Kasumi-1 (cell line): ENCODE measurements at regions not wholly inside any gene's neighbourhood (a gene's known extent, or its start where the extent isn't known, plus 50 kb on each side); places are given as distances from the start of the nearest gene placed in this dataset.

Source experiments
- DNase-seq, 2 experiments: peaks; one replicate each; lab custom pipeline; 2025; lab: John Stamatoyannopoulos, UW

DNA sequence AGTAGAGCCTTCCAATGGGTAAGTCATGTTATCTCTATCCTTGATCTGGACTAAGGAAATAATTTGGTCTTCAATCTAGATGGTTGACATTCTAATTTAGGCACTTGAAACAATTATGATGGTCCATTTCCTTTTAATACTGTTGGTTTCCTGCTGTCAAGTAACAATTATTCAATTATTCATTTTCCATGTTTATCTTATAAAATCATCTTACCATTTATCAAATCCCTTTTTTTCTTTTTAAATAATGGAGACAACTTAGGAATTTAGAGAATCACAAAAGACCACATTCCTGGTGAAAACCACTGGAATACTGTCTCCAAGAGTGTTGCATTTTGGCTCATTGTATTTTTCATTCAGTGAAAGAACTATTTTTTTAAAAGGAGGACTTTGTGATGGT, 148.7 kb upstream of the CTSO start:
- no peak for DNase-seq

DNA sequence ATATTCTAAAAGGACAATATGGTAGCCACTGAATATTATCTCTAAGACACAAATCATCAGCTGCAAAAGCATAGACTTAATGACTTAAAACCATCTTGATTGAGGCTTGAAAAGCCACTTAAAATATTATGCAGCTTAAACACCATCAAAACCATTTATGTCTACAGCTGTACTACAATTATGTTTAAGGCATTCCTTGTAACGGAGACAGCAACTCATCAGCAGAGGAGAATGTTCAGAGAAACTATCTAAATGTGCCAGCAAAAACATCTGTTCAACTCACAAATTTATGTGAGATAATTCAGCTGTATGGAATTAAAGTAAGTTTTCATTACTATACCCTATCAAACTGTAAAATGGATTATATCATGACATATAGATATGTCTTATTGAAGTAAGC, 147.9 kb upstream of the CTSO start:
- no peak for DNase-seq

DNA sequence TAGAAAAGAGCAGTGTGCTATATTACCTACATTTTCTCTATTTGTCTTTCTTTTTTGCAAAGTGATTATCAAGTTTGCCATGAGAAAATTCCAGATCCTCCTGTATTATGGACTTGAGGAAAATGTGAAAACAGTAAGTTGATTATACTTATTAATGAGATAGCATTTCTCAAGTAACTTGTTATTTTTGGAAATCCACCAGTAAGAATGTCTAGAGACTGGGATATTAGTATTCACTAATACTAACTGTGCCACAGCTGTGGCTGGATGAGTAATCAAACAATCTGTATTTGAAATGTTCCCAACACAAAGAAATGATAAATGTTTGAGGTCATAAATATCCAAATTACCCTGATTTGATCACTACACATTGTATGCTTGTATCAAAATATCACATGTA, 147.0 kb upstream of the CTSO start:
- no peak for DNase-seq

DNA sequence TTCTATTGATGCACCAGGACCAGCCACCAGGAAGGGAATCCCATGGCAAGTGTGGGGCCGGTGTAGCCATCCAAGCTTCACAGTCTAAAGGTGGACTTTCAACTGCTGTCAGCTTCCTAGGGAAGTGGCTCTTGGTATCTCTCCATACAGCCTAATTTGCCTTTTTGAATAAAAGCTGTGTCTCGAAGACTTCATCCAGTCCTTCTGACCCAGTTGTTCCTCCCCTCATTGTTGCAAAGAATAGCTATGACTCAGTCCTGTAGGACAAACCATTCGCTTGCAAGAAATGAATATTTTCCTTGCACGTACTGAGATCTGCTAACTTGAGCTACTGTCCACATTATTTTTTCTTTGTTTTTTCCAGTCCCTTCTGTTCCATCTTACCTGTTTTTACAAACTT, 145.1 kb upstream of the CTSO start:
- DNase-seq = no peak

DNA sequence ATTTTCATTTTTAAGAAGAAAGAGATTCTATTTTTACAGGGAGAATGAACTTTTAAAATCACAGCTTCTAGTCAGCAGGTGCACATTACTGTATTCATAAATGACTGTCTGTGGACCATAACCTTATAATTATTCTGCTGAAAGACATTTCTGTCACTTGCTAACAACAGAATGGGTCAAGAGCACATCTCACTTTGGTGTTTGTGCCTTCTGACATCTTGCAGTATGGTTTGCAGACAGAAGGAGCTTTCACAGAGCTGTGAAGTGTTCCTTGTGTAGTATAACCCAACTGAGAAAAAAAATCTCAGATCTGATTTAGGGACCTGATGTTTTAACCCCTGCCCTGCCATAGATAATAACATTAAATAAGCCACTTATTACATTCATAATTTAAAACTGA, 131.4 kb upstream of the CTSO start:
- no peak for DNase-seq

DNA sequence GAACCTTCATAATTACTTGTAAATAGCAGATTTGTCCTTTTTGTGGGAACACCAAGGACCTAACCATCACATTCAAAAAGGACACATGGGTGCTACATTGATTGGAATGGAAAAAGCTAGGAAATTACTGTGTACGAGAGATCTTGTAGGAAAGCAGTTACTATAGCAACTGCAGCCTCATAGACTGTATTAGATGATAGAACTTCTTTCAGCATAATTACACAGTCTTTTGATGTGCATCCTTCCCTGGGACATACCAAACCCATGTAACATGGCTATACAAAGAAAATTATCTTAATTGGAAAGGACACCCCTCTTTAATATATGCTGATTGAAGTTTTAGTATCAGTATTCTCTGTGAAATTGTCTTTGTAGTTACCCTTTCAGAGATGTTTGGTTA, 130.7 kb upstream of the CTSO start:
- no peak for DNase-seq

DNA sequence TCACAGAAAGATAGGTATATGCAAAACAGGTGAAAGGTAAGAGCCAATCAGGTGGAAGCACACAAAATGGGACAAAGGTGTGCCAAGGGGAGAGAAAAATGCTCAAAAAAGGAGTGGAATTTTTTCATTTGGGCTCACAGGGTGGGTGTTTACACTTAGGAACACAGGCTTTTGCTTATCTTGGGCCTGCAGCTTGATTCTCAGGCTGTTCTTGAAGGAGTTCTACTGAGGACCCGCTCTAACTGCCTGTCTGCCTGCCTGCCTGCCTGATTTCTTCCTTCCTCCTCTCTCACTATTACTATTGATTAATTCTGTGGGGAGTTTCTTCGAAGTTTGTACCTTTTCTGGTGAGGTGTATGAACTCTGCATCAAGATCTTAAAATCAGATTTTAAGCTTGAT, 120.3 kb upstream of the CTSO start:
- DNase-seq = no peak

DNA sequence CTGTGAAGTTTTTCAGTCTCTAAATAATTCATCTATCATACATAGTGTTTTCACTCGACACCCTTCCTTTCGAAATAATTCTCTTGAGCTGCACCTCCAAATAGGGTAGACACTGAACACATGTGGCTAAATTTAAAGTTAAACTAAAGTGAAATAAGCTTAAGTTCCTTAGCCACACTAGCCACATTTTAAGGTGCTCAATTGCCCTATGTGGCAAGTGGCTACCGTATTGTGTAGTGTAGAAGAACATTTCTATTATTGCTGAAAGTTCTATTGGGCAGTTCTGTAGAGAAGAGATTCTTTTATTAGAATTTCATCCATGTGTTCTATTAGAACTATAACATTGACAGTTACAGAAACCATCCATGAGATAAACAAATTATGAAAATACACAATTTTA, 107.0 kb upstream of the CTSO start:
- no peak for DNase-seq

DNA sequence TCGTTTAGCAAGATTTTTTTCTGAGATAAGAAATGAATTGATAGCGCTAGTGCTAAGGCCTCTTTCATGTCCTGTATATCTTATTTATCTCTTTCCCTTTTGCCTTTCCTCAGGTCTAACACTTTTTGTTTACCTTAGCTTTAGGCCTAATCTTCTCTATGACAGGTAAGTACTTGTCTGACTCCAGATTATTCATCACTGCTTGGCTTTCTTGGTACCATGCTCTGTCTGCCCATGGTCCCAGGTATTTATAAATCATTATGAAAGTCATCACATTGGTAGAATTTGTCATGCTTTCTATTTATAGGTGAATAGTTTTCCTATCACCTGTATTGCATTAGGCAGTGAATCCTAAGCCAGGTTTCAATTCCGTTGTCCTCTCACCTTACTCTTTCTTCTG, 99.5 kb upstream of the CTSO start:
- DNase-seq = no peak

DNA sequence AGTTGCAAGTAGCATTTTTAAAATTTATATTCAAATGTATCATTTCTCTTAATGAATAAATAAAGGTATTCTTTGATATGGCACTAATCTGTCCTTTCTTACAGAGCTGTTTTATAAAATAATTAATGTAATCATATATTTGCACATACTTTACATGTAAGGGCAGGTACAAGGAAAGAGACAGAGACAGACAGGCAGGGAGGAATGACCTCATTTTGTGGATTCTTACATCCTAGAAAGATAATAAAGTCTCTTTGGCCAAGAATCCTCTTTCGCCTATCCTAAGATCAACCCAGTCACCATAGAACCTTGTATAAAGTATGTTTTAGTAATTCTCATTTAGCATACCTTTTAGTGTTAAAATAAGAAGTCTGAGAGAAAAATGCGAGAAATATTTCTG, 98.5 kb upstream of the CTSO start:
- no peak for DNase-seq

DNA sequence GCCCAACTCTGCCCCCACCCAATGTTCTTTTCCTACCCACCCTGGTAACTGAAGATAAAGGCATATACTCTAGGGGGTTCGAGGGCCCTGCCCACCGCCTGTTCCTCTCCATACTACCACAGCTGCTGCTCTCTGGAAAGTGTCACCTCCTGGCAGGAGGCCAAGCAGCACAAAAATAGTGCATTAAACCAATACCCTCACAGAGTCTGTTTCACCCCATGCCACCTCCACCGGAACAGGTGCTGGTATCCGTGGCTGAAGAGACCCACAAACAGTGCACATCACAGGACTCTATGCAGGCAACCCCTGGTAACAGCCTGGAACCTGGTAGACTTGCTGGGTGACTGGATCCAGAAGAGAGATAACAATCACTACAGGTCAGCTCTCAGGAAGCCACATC, 85.1 kb upstream of the CTSO start:
- no peak for DNase-seq

DNA sequence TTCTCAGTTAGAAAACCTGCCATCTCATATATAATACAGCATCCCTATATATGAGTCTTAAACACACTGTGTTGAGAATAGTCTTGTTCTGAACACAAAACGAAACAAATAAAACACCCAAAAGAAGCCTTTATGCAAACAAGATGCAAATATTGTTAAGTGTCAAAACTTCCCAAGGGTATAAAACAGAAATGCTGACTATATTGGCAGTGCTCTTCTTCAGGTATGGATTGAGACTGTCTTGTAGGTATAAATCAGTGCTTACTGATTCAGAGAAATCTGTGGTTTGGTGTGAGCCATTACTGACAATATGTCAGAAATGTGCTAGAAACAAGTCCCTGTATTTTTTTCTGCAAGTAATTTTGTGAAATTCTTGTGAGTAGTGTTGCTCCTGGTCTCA, 82.8 kb upstream of the CTSO start:
- DNase-seq = no peak

DNA sequence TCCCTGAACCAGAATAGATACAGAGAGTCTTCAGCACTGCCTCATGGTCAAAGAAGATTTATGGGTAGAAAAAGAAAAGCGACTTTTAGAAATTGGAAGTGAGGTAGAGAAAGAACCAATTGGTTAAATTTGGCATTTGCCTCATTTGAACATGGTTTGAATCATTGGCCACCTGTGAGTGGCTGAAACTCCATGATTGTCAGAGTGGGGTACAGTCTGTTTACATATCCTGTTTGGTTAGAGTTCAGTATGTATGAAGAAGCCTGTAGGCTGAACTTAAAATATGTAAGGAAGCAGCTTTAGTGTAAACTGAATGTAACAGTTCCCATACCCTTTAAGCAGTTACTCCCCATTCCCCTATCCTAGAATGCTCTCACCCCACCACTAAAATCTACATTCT, 76.0 kb upstream of the CTSO start:
- DNase-seq = no peak

DNA sequence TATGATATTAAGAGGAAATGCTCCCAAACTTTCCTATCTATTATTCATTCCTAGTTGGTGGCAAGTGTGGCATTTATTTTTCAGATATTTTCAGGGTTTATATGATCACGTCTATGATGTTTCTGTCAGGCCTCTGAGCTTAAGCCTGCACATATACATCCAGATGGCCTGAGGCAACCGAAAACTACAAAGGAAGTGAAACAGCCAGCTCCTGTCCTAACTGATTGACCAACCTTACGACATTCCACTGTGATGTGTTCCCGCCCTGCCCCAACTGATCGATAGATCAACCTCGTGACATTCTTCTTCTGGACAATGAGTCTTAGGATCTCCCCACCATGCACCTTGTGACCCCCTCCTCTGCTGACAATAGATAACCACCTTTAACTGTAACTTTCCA, 67.6 kb upstream of the CTSO start:
- DNase-seq = no peak

DNA sequence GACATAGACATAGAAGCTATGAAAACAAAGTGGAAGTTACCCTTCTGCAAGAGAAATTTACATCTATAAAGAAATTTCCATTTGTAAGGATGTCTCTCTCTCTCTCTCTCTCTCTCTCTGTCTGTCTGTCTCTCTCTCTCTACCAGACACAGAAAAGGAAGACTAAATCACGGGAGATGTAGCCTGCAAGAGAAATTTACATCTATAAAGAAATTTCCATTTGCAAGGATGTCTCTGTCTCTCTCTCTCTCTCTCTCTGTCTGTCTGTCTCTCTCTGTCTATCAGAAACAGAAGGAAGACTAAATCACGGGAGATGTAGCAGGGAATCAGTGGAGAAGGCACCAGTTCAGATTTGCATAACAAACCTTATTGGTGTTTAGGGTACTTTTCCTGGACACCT, 65.6 kb upstream of the CTSO start:
- no peak for DNase-seq

DNA sequence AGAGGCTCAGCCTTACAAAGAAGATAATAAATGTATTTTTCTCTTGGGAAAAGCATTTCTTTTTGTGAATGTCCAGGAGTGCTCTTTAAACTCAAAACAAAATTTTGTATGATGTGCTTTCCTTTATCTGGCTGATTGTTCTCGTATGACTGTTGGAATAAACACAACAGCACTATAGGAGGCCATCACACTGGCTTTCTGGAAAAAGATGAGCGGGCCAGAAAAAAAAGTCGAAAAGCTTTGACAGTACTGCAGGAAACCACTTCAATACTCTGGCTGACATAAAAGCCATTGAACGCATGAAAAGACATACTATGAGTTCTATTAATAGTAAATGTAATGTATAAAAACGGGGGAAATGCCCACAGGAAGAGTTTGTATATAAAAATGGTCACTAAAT, 64.7 kb upstream of the CTSO start:
- DNase-seq = no peak

DNA sequence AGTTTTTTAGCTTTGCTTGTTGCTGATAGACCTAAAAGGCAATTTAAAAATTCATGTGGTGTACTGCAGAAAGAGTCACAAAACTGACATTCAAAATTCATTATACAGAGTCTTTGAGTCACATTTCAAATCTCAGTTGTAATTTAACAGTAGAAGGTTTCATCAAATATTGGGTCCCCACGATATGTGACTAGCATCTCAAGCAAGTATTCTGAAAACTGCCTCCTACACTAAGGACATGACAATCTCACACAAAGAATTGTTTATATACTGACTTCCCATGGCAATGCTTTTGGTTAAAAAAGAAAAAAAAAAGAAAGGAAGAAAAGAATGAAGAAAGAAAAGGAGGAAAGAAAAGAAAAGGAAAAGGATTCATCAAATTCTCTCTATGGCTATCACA, 62.1 kb upstream of the CTSO start:
- DNase-seq = no peak

DNA sequence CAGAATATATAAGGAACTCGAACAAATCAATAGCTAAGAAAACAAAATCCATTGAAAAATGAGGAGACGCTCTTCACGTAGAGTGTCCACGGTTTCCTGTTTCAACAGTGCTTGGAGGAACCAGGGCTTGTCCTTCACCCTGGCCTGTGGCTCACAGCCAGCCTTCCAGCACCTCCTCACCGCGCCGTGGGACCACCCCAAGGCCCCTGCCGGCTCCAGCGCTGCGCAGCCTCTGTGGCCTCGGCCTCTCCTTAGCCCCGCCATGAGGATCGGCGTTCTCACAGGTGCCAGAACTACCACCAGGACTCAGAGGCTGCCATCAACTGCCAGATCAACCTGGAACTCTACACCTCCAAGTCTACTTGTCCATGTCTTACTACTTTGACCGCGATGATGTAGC, 52.5 kb upstream of the CTSO start:
- no peak for DNase-seq
